ENCODE measurements at regions not wholly inside any gene's neighbourhood (a gene's known extent, or its start where the extent isn't known, plus 50 kb on each side); places are given as distances from the start of the nearest gene placed in this dataset.
"Not testable (repeated sequence)": the region's sequence is repeated elsewhere in the genome, so short reads cannot be mapped to it uniquely, and the experiment has no call there.

DNA sequence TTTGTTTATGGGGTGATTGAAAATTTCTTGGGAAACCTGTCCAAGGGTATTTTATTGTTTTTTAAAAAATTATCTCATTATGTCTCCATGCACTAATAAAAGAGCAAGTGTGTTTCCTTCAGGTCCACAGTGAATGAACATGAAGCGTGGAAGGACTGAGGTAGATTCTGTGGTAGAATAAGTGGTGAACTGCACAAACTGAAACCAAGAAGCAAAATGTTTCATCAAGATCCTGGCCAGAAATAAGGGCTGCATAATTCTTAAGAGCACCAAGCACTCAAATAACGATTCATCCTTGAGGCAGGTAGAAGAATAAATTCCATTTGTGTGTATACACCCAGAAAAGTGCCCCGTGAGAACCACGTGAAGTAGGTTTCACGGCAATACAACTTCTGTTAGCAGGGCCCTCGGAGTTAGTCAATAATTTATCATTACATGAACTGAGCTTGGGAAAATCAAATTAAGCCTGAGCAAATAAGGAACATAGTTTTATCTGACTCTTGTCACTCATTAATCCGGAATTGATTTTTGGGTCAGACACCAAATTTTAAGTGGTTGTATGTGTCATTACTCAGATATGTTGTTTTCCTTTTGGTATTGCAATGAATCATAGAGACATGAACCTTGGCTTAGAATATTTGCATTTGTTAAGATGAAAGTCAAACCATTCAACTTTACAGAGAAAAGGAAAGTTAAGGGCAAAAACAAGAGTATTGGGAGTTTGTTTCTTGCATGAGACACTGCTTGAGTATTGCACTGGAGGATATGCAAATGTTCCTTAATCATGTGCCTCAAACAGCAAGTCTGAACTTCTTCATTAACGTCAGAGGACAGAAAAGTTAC is 472.6 kb upstream of the NETO1 start:
- H3K9ac ChIP-seq (ENCODE audit: insufficient read depth, low read length, poor library complexity, severe bottlenecking), result no peak overlapping the region
- H4K20me1 ChIP-seq (ENCODE audit: insufficient read depth, low read length), result no peaks in the 10 kb centered on the region
- Mint-ChIP-seq H3K27me3 (ENCODE audit: low read depth in 3 of 3) (no peaks in the 10 kb centered on the region), H3K36me3 (no peaks in the 10 kb centered on the region), H3K4me1 (no peaks in the 10 kb centered on the region), H3K4me3 (no peak overlapping the region), H3K9me3 (peaks cover 0 to 6% (median 0%) of the 10 kb centered on the region in 7 donors), H3K27ac (no peak overlapping the region)
- WGBS (ENCODE audit: insufficient coverage), result 90% methylated on average over 3 of the region's 8 CpGs
- H3K4me1 ChIP-seq (ENCODE audit: control insufficient read depth in 1 of 2, insufficient read depth in 2 of 2, low read length in 2 of 2), result no peaks in the 10 kb centered on the region
- no peak overlapping the region for H3K4me2 ChIP-seq (replicated peaks; ENCODE audit: extremely low read depth, low read length, poor library complexity, severe bottlenecking)
- TF ChIP-seq, protein P1, sequence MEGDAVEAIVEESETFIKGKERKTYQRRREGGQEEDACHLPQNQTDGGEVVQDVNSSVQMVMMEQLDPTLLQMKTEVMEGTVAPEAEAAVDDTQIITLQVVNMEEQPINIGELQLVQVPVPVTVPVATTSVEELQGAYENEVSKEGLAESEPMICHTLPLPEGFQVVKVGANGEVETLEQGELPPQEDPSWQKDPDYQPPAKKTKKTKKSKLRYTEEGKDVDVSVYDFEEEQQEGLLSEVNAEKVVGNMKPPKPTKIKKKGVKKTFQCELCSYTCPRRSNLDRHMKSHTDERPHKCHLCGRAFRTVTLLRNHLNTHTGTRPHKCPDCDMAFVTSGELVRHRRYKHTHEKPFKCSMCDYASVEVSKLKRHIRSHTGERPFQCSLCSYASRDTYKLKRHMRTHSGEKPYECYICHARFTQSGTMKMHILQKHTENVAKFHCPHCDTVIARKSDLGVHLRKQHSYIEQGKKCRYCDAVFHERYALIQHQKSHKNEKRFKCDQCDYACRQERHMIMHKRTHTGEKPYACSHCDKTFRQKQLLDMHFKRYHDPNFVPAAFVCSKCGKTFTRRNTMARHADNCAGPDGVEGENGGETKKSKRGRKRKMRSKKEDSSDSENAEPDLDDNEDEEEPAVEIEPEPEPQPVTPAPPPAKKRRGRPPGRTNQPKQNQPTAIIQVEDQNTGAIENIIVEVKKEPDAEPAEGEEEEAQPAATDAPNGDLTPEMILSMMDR (IDR thresholded peaks at IDR 0.05), result no peak
- H3K27me3 ChIP-seq (ENCODE audit: control insufficient read depth in 2 of 2, insufficient read depth in 2 of 2, low read length in 2 of 2), result no peaks in the 10 kb centered on the region
- intact Hi-C loops (cut with micrococcal nuclease), result no loop called here
- no peak overlapping the region for H3K27ac ChIP-seq (ENCODE audit: low read depth in 1 of 2, low read length in 2 of 2)
- no peaks in the 10 kb centered on the region for H3K36me3 ChIP-seq (replicated peaks in 1 of 2; ENCODE audit: control insufficient read depth in 1 of 2, insufficient read depth in 2 of 2, low read length in 2 of 2)
- H3K9me3 ChIP-seq (replicated peaks in 1 of 2; ENCODE audit: control insufficient read depth in 1 of 2, insufficient read depth in 1 of 2, low read length in 2 of 2), result no peaks in the 10 kb centered on the region
- H3K79me2 ChIP-seq (ENCODE audit: insufficient read depth, low read length), result no peaks in the 10 kb centered on the region
- no peak overlapping the region for H3K4me3 ChIP-seq (replicated peaks in 1 of 3; ENCODE audit: low read depth in 2 of 3, low read length in 3 of 3)
- DNase-seq, result no peak
- no peak overlapping the region for H2AFZ ChIP-seq (ENCODE audit: insufficient read depth, low read depth, low read length, poor library complexity, severe bottlenecking)

DNA sequence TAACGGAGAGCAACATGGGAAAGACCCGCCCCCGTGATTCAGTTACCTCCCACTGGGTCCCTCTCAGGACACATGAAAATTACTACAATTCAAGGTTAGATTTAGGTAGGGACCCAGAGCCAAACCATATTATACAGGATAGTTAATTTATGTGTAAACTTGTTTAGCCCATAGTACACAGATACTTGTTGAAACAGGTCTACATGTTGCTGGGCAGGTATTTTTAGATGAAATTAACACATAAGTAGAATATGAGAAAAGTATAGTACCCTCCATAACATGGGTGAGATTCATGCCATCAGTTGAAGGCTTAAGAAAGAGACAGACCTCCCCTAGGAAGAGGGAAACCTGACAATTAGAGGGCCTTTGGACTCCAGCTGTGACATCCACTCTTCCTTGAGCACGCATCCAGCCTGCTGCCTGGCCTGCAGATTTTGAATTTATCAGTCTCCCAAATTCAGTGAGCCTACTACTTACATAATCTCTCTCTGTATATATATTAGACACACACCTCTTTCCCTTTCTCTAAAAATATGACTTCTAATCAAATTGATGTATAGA is 463.5 kb upstream of the NETO1 start:
- intact Hi-C loops (cut with micrococcal nuclease), result no loop called here
- Histone ChIP-seq H2AFZ (ENCODE audit: insufficient read depth, low read depth, low read length, poor library complexity, severe bottlenecking) (no peak overlapping the region), H3K79me2 (ENCODE audit: insufficient read depth, low read length) (no peaks in the 10 kb centered on the region), H3K4me1 (ENCODE audit: control insufficient read depth in 1 of 2, insufficient read depth in 2 of 2, low read length in 2 of 2) (no peaks in the 10 kb centered on the region), H3K27me3 (ENCODE audit: control insufficient read depth in 2 of 2, insufficient read depth in 2 of 2, low read length in 2 of 2) (no peaks in the 10 kb centered on the region), H3K27ac (ENCODE audit: low read depth in 1 of 2, low read length in 2 of 2) (no peak overlapping the region), H4K20me1 (ENCODE audit: insufficient read depth, low read length) (no peaks in the 10 kb centered on the region), H3K4me2 (replicated peaks; ENCODE audit: extremely low read depth, low read length, poor library complexity, severe bottlenecking) (no peak overlapping the region), H3K9me3 (replicated peaks in 1 of 2; ENCODE audit: control insufficient read depth in 1 of 2, insufficient read depth in 1 of 2, low read length in 2 of 2) (peaks cover 0 to 3% of the 10 kb centered on the region in 2 donors), H3K4me3 (replicated peaks in 1 of 3; ENCODE audit: low read depth in 2 of 3, low read length in 3 of 3) (no peak overlapping the region), H3K9ac (ENCODE audit: insufficient read depth, low read length, poor library complexity, severe bottlenecking) (no peak overlapping the region), H3K36me3 (replicated peaks in 1 of 2; ENCODE audit: control insufficient read depth in 1 of 2, insufficient read depth in 2 of 2, low read length in 2 of 2) (no peaks in the 10 kb centered on the region)
- WGBS (ENCODE audit: insufficient coverage), result 71% methylated on average over 1 of the region's 4 CpGs
- H3K27ac Mint-ChIP-seq, result no peak overlapping the region
- H3K27me3 Mint-ChIP-seq (ENCODE audit: low read depth in 3 of 3), result peaks cover 0 to 2% (median 0%) of the 10 kb centered on the region in 3 donors
- H3K4me1 Mint-ChIP-seq, result no peaks in the 10 kb centered on the region
- no peak overlapping the region for H3K4me3 Mint-ChIP-seq
- TF ChIP-seq, protein P1 (IDR thresholded peaks at IDR 0.05), result no peak
- H3K9me3 Mint-ChIP-seq, result peaks cover 0 to 14% (median 5%) of the 10 kb centered on the region in 7 donors
- no peaks in the 10 kb centered on the region for H3K36me3 Mint-ChIP-seq
- DNase-seq, result no peak

DNA sequence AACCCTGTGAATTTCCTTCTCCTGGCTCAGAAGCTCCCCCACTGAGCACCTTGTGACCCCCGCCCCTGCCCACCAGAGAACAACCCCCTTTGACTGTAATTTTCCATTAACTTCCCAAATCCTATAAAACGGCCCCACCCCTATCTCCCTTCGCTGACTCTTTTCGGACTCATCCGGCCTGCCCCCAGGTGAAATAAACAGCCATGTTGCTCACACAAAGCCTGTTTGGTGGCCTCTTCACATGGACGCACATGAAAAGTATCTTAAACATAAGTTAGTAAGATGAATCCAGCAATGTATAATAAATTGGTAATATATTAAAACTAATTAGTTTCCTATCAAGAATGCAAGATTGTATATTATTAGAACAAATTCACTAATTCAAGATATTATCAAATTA is 462.3 kb upstream of the NETO1 start:
- H3K36me3 Mint-ChIP-seq, H3K4me1 Mint-ChIP-seq: not testable (repeated sequence)
- WGBS (ENCODE audit: insufficient coverage), result 100% methylated on average over 1 of the region's 6 CpGs

More for the DNA sequence above, 462.3 kb upstream of the NETO1 start:
- H2AFZ ChIP-seq (ENCODE audit: insufficient read depth, low read depth, low read length, poor library complexity, severe bottlenecking); H3K36me3 ChIP-seq (replicated peaks in 1 of 2; ENCODE audit: control insufficient read depth in 1 of 2, insufficient read depth in 2 of 2, low read length in 2 of 2); H3K4me3 Mint-ChIP-seq; H3K79me2 ChIP-seq (ENCODE audit: insufficient read depth, low read length); H3K4me3 ChIP-seq (replicated peaks in 1 of 3; ENCODE audit: low read depth in 2 of 3, low read length in 3 of 3); intact Hi-C loops (cut with micrococcal nuclease); H4K20me1 ChIP-seq (ENCODE audit: insufficient read depth, low read length); H3K9me3 ChIP-seq (replicated peaks in 1 of 2; ENCODE audit: control insufficient read depth in 1 of 2, insufficient read depth in 1 of 2, low read length in 2 of 2); H3K27me3 Mint-ChIP-seq (ENCODE audit: low read depth in 3 of 3); H3K27ac Mint-ChIP-seq; H3K4me1 ChIP-seq (ENCODE audit: control insufficient read depth in 1 of 2, insufficient read depth in 2 of 2, low read length in 2 of 2); H3K27me3 ChIP-seq (ENCODE audit: control insufficient read depth in 2 of 2, insufficient read depth in 2 of 2, low read length in 2 of 2); H3K9ac ChIP-seq (ENCODE audit: insufficient read depth, low read length, poor library complexity, severe bottlenecking); H3K4me2 ChIP-seq (replicated peaks; ENCODE audit: extremely low read depth, low read length, poor library complexity, severe bottlenecking); DNase-seq; H3K27ac ChIP-seq (ENCODE audit: low read depth in 1 of 2, low read length in 2 of 2): not testable (repeated sequence)
- peaks cover 0 to 17% (median 5%) of the 10 kb centered on the region in 7 donors for H3K9me3 Mint-ChIP-seq

Measured in CD14-positive monocyte (primary cell).